ENCODE measurements at regions not wholly inside any gene's neighbourhood (a gene's known extent, or its start where the extent isn't known, plus 50 kb on each side); places are given as distances from the start of the nearest gene placed in this dataset.

DNA sequence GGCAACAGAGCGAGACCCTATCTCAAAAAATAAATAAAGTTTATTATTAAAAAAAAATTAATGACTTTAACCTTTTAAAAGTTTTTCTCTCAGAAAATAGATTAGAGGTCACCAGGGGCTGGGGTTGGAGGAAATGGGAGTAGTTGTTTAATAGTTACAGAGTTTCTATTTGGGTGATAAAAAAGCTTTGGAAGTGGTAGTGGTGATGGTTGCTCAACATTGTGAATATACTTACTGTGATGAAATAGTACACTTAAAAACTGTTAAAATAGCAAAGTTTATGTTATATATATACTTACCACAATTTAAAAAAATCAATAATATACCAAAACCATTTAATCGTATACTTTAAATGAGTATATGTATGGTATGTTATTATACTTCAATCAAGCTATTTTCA, 59.6 kb downstream of the ARL6IP4 start:
- no peak for DNase-seq

GRCh38 chr12:123038966-123039365, 58.5 kb downstream of the ARL6IP4 start:
- DNase-seq: no peak

- DNase-seq: no peak
These were observed 58.0 kb downstream of the ARL6IP4 start for GRCh38 chr12:123038486-123038885.

- DNase-seq: no peak
These were observed 57.3 kb downstream of the ARL6IP4 start for GRCh38 chr12:123037791-123038190.

GRCh38 chr12:123036466-123037285, 56.2 kb downstream of the ARL6IP4 start:
- no peak for DNase-seq

DNA sequence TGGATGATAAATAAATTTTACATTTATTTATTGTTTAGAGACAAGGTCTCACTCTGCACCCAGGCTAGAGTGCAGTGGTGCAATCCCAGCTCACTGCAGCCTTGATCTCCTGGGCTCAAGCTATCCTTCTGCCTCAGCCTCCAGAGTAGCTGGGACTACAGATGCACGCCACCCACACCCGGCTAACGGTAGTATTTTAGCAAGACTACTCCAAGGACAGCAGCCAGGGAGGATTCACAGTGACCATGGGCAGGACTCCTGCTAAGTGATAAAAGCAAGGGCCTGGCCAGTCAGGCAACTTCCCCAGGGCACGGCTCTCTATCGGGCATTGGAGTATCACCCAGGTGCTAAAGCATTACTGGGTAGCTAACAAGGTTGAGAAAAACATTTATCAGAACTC, 55.4 kb downstream of the ARL6IP4 start:
- DNase-seq: no peak

- no peak for DNase-seq
These were observed 54.4 kb downstream of the ARL6IP4 start for GRCh38 chr12:123034865-123035264.

- DNase-seq: no peak
These were observed 53.6 kb downstream of the ARL6IP4 start for GRCh38 chr12:123034022-123034541.

DNA sequence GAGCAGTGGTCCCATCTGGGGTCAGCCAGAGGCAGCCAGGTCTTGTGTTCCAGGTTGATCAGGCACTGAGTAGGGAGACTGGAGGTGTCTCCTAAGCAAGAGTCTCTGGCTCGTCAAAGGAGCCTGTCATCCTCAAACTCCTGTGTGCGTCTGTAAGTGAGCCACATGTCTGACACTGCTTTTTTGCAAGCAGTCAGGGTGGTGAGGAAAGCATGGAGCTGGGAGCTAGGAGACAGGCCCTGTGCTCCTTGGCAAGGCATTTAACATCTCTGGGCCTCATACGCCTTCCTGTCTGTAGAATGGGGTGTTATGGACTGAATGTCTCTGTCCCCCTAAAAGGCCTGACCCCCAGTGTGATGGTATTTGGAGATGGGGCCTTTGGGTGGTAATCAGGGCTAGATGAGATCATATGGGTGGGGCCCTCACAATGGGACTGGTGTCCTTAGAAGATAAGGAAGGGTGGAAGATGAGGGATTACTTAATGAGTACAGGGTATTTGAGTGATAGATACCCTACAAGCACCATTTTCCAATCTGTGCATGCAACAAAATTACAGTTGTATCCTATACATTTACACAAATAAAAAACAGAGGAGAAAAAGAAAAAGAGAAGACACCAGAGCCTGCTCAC, 53.0 kb downstream of the ARL6IP4 start:
- DNase-seq: no peak

GRCh38 chr12:123032736-123033391, 52.4 kb downstream of the ARL6IP4 start:
- no peak for DNase-seq
